ENCODE measurements at regions not wholly inside any gene's neighbourhood (a gene's known extent, or its start where the extent isn't known, plus 50 kb on each side); places are given as distances from the start of the nearest gene placed in this dataset.

GRCh38 chr5:174995827-174996226 is 271.4 kb downstream of the MSX2 start:
- H3K4me1 ChIP-seq (ENCODE audit: insufficient read depth, low read length) = no peaks in the 10 kb centered on the region
- no peaks in the 10 kb centered on the region for H3K9me2 ChIP-seq (replicated peaks; ENCODE audit: low read length)
- no TSS peak for BruUV-seq (replicated peaks)
- no peaks in the 10 kb centered on the region for H3K79me2 ChIP-seq (ENCODE audit: low read length)
- H2AFZ ChIP-seq (ENCODE audit: low read length) = no peak overlapping the region
- no peak overlapping the region for H3K9ac ChIP-seq (ENCODE audit: low read length)
- H3K4me2 ChIP-seq (ENCODE audit: low read length) = no peak overlapping the region
- H3K4me3 ChIP-seq (ENCODE audit: low read length) = no peak overlapping the region
- ChIA-PET POLR2A (ENCODE audit: unreplicated experiment) (no interaction called here), CTCF (no interaction called here)
- no peak for DNase-seq
- H3K36me3 ChIP-seq (ENCODE audit: low read depth, low read length) = no peaks in the 10 kb centered on the region
- no peak for TF ChIP-seq CTCF (conservative IDR thresholded peaks at IDR 0.05; ENCODE audit: low read depth, low read length)
- no peak for TF ChIP-seq EZH2phosphoT487 (IDR thresholded peaks at IDR 0.05; ENCODE audit: borderline replicate concordance, low read length)
- no peak for TF ChIP-seq EZH2 (IDR thresholded peaks at IDR 0.05; ENCODE audit: low read length, unreplicated experiment)
- no peaks in the 10 kb centered on the region for H3K9me3 ChIP-seq (ENCODE audit: low read length)
- no peak for ATAC-seq
- H3K27ac ChIP-seq (ENCODE audit: low read length) = no peak overlapping the region
- no peaks in the 10 kb centered on the region for H4K20me1 ChIP-seq (ENCODE audit: low read length)
- H3F3A ChIP-seq (ENCODE audit: low read length, unreplicated experiment) = no peaks in the 10 kb centered on the region
- no peaks in the 10 kb centered on the region for H3K27me3 ChIP-seq (ENCODE audit: low read length)
- intact Hi-C loops (cut with micrococcal nuclease) = no loop called here

- BruUV-seq (replicated peaks) = no TSS peak
- POLR2A ChIA-PET (ENCODE audit: unreplicated experiment) = no interaction called here
- Histone ChIP-seq H3K9me3 (ENCODE audit: low read length) (no peaks in the 10 kb centered on the region), H3K79me2 (ENCODE audit: low read length) (no peaks in the 10 kb centered on the region), H3K9ac (ENCODE audit: low read length) (no peak overlapping the region), H3F3A (ENCODE audit: low read length, unreplicated experiment) (no peaks in the 10 kb centered on the region), H3K4me1 (ENCODE audit: insufficient read depth, low read length) (no peaks in the 10 kb centered on the region), H2AFZ (ENCODE audit: low read length) (no peak overlapping the region), H3K27ac (ENCODE audit: low read length) (no peak overlapping the region), H3K4me2 (ENCODE audit: low read length) (no peak overlapping the region), H3K9me2 (replicated peaks; ENCODE audit: low read length) (no peaks in the 10 kb centered on the region), H3K36me3 (ENCODE audit: low read depth, low read length) (no peaks in the 10 kb centered on the region), H4K20me1 (ENCODE audit: low read length) (no peaks in the 10 kb centered on the region), H3K27me3 (ENCODE audit: low read length) (no peaks in the 10 kb centered on the region), H3K4me3 (ENCODE audit: low read length) (no peak overlapping the region)
- no peak for ATAC-seq
- DNase-seq = no peak
- intact Hi-C loops (cut with micrococcal nuclease) = no loop called here
- CTCF ChIA-PET = no interaction called here
- TF ChIP-seq EZH2 (IDR thresholded peaks at IDR 0.05; ENCODE audit: low read length, unreplicated experiment) = no peak
- TF ChIP-seq EZH2phosphoT487 (IDR thresholded peaks at IDR 0.05; ENCODE audit: borderline replicate concordance, low read length) = no peak
- no peak for TF ChIP-seq CTCF (conservative IDR thresholded peaks at IDR 0.05; ENCODE audit: low read depth, low read length)
These were observed 267.5 kb downstream of the MSX2 start for GRCh38 chr5:174991847-174992246.

- H3K9me2 ChIP-seq (replicated peaks; ENCODE audit: low read length) = no peaks in the 10 kb centered on the region
- ChIA-PET CTCF (no interaction called here), POLR2A (ENCODE audit: unreplicated experiment) (no interaction called here)
- H3K36me3 ChIP-seq (ENCODE audit: low read depth, low read length) = no peaks in the 10 kb centered on the region
- H3K27ac ChIP-seq (ENCODE audit: low read length) = no peak overlapping the region
- no peaks in the 10 kb centered on the region for H3F3A ChIP-seq (ENCODE audit: low read length, unreplicated experiment)
- BruUV-seq (replicated peaks) = no TSS peak
- H4K20me1 ChIP-seq (ENCODE audit: low read length) = no peaks in the 10 kb centered on the region
- H3K9me3 ChIP-seq (ENCODE audit: low read length) = no peaks in the 10 kb centered on the region
- H3K79me2 ChIP-seq (ENCODE audit: low read length) = no peaks in the 10 kb centered on the region
- H3K4me2 ChIP-seq (ENCODE audit: low read length) = no peak overlapping the region
- ATAC-seq (no peak), DNase-seq (no peak)
- H3K9ac ChIP-seq (ENCODE audit: low read length) = no peak overlapping the region
- intact Hi-C loops (cut with micrococcal nuclease) = no loop called here
- H3K27me3 ChIP-seq (ENCODE audit: low read length) = no peaks in the 10 kb centered on the region
- H3K4me1 ChIP-seq (ENCODE audit: insufficient read depth, low read length) = no peaks in the 10 kb centered on the region
- no peak overlapping the region for H2AFZ ChIP-seq (ENCODE audit: low read length)
- TF ChIP-seq EZH2 (IDR thresholded peaks at IDR 0.05; ENCODE audit: low read length, unreplicated experiment) = no peak
- H3K4me3 ChIP-seq (ENCODE audit: low read length) = no peak overlapping the region
These were observed 266.5 kb downstream of the MSX2 start for GRCh38 chr5:174990909-174991308.
